SH-SY5Y (cell line): ENCODE measurements at regions not wholly inside any gene's neighbourhood (a gene's known extent, or its start where the extent isn't known, plus 50 kb on each side); places are given as distances from the start of the nearest gene placed in this dataset.

ENCODE experiments used
- GATA2 ChIP-seq: IDR thresholded peaks from 2 replicates; pipeline ENCODE4 v1.6.1; 2011; ENCODE audit warnings: mild to moderate bottlenecking, low read depth, low read length
- GATA3 ChIP-seq: IDR thresholded peaks from 2 replicates; pipeline ENCODE4 v1.6.1; 2011; ENCODE audit warnings: low read depth, mild to moderate bottlenecking, low read length, moderate library complexity

DNA sequence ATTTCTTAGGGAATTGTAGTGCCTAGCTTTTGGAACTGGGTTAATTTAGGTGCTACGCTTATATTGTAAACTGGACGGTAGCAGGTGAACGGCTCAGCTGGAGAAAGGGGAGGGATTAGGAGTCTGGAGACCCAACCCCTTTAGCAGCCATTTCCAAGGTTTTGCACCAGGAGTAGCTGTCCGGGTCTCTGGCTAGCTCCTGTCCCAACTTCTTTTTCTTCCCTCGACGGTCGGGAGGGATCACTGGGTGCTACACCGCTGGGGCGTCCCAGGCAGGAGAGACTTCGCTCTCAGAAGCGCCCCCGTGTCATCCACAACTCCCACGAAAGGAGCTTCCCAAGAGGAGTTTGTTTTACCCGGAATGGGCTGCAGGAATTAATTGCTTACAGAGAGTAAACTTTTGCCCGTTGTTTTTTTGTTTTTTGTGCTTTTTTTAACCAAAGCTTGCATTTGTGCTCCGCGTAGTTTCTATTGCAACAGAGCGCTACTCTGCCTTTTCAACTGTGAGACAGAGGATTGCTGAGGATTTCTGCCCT, 1640.9 kb upstream of the C9orf72 start:
- TF ChIP-seq GATA2 (no peak), GATA3 (no peak)
